Brain microvascular endothelial cell (primary cell): ENCODE measurements at regions not wholly inside any gene's neighbourhood (a gene's known extent, or its start where the extent isn't known, plus 50 kb on each side); places are given as distances from the start of the nearest gene placed in this dataset.

Source experiments
- DNase-seq: peaks from one replicate; pipeline ENCODE4 v3.0.0-alpha.2; 2020
- H3K27ac ChIP-seq: fragments of 250-450 bp; sonication (Bioruptor Pico); 2 replicates; pipeline ENCODE4 v1.5.1; 2020; ENCODE audit warnings: mild to moderate bottlenecking, moderate library complexity
- H3K27me3 ChIP-seq: fragments of 250-450 bp; sonication (Bioruptor Pico); replicated peaks from 2 replicates; pipeline ENCODE4 v1.5.1; 2020; ENCODE audit warnings: mild to moderate bottlenecking
- H3K36me3 ChIP-seq: fragments of 250-450 bp; sonication (Bioruptor Pico); replicated peaks from 2 replicates; pipeline ENCODE4 v1.5.1; 2020; ENCODE audit warnings: mild to moderate bottlenecking
- H3K4me3 ChIP-seq: 2 replicates; pipeline ENCODE4 v1.5.1; 2011; ENCODE audit warnings: low read depth, mild to moderate bottlenecking, control low read depth, low read length, moderate library complexity
- CTCF ChIP-seq: IDR thresholded peaks from 2 replicates; pipeline ENCODE4 v1.5.1; 2011; ENCODE audit warnings: low read depth, mild to moderate bottlenecking, moderate library complexity, low read length, control low read depth, inconsistent platforms; ENCODE audit errors: missing control alignments
- in situ Hi-C: cut with HindIII; loops from 2 replicates; pipeline ENCODE4 v1.10.0; 2017; ENCODE audit warnings: low sequenced_read_pairs, low pct_ligation_motif_present

GRCh38 chr22:49427941-49428340 is 399.7 kb downstream of the BRD1 start:
- no peak for DNase-seq
- in situ Hi-C loops = no loop called here
- Histone ChIP-seq H3K4me3 (no peak overlapping the region), H3K27me3 (no peaks in the 10 kb centered on the region), H3K27ac (no peak overlapping the region), H3K36me3 (no peaks in the 10 kb centered on the region)
- no peak for TF ChIP-seq CTCF

GRCh38 chr22:49427341-49427740 is 400.3 kb downstream of the BRD1 start:
- Histone ChIP-seq H3K27me3 (no peaks in the 10 kb centered on the region), H3K27ac (no peak overlapping the region), H3K36me3 (no peaks in the 10 kb centered on the region), H3K4me3 (no peak overlapping the region)
- DNase-seq = no peak
- no peak for TF ChIP-seq CTCF
- in situ Hi-C loops = no loop called here

GRCh38 chr22:49426618-49427266 is 400.9 kb downstream of the BRD1 start:
- TF ChIP-seq CTCF = no peak
- in situ Hi-C loops = no loop called here
- Histone ChIP-seq H3K4me3 (no peak overlapping the region), H3K27me3 (no peaks in the 10 kb centered on the region), H3K27ac (no peak overlapping the region), H3K36me3 (no peaks in the 10 kb centered on the region)
- DNase-seq = no peak

GRCh38 chr22:49426098-49426497 is 401.6 kb downstream of the BRD1 start:
- DNase-seq = no peak
- H3K27me3 ChIP-seq = no peaks in the 10 kb centered on the region
- no peak for TF ChIP-seq CTCF
- no peak overlapping the region for H3K27ac ChIP-seq
- no peaks in the 10 kb centered on the region for H3K36me3 ChIP-seq
- in situ Hi-C loops = no loop called here
- H3K4me3 ChIP-seq = no peak overlapping the region

GRCh38 chr22:49425356-49425755 is 402.3 kb downstream of the BRD1 start:
- H3K27ac ChIP-seq = no peak overlapping the region
- no peaks in the 10 kb centered on the region for H3K36me3 ChIP-seq
- H3K4me3 ChIP-seq = no peak overlapping the region
- no peak for TF ChIP-seq CTCF
- no peak for DNase-seq
- H3K27me3 ChIP-seq = no peaks in the 10 kb centered on the region
- in situ Hi-C loops = no loop called here

GRCh38 chr22:49424893-49425270 is 402.8 kb downstream of the BRD1 start:
- no peak for DNase-seq
- no peaks in the 10 kb centered on the region for H3K36me3 ChIP-seq
- H3K27me3 ChIP-seq = no peaks in the 10 kb centered on the region
- no peak overlapping the region for H3K4me3 ChIP-seq
- no peak overlapping the region for H3K27ac ChIP-seq
- in situ Hi-C loops = no loop called here
- no peak for TF ChIP-seq CTCF
